Mucosa of rectum (tissue), 2 donors: ENCODE measurements at regions not wholly inside any gene's neighbourhood (a gene's known extent, or its start where the extent isn't known, plus 50 kb on each side); places are given as distances from the start of the nearest gene placed in this dataset.
"Not testable (repeated sequence)": the region's sequence is repeated elsewhere in the genome, so short reads cannot be mapped to it uniquely, and the experiment has no call there.

Experiments
- H3K27ac ChIP-seq, 2 donors: one replicate each; pipeline ENCODE4 v1.7.0; 2013; ENCODE audit warnings: inconsistent platforms in 2 of 2, low read depth in 2 of 2, low read length in 2 of 2
- H3K27me3 ChIP-seq, 2 donors: one replicate each; pipeline ENCODE4 v1.7.0; 2013; ENCODE audit warnings: low read length in 2 of 2; ENCODE audit not compliant: control insufficient read depth in 2 of 2, insufficient read depth in 2 of 2
- H3K36me3 ChIP-seq, 2 donors: one replicate each; pipeline ENCODE4 v1.7.0; 2013; ENCODE audit warnings: low read length in 2 of 2; ENCODE audit not compliant: control insufficient read depth in 2 of 2, insufficient read depth in 2 of 2
- H3K4me1 ChIP-seq, 2 donors: one replicate each; pipeline ENCODE4 v1.7.0; 2013; ENCODE audit warnings: low read length in 2 of 2, mild to moderate bottlenecking in 1 of 2; ENCODE audit not compliant: control insufficient read depth in 2 of 2, insufficient read depth in 2 of 2
- H3K4me3 ChIP-seq, 2 donors: one replicate each; pipeline ENCODE4 v1.7.0; 2013; ENCODE audit warnings: low read length in 2 of 2
- H3K9ac ChIP-seq, 2 donors: one replicate each; pipeline ENCODE4 v1.7.0; 2013; ENCODE audit warnings: low read length in 2 of 2, low read depth in 1 of 2, mild to moderate bottlenecking in 1 of 2
- H3K9me3 ChIP-seq, 2 donors: one replicate each; pipeline ENCODE4 v1.7.0; 2013; ENCODE audit warnings: low read length in 2 of 2; ENCODE audit not compliant: control insufficient read depth in 2 of 2
- donor health status: healthy.
- donor health status: Normal muscosa, but diverticular disease.

DNA sequence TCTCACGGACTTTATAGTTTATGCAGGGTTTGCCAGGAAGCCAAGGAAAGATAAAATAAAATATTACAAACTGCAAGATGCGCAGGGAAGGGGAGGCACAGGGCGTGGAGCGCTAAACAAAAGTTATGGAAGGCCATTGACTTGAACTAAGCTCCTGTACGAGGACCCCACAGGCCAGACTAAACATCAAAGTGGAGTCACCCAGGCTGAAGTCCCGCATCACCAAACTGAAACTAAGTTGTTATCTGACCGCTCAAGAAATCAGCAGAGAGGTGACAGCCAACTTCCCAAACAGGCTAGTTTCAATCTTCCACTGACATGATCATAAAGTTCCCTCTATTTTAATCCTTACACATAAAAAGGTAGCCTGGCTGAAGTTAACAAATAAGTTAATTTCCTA is 90.5 kb upstream of the YWHAQ start:
- no peaks in the 10 kb centered on the region for H3K36me3 ChIP-seq
- no peak overlapping the region for H3K9ac ChIP-seq
- H3K4me1 ChIP-seq = no peaks in the 10 kb centered on the region
- no peak overlapping the region for H3K27ac ChIP-seq
- no peaks in the 10 kb centered on the region for H3K27me3 ChIP-seq
- no peaks in the 10 kb centered on the region for H3K9me3 ChIP-seq
- H3K4me3 ChIP-seq = no peak overlapping the region

GRCh38 chr2:9722451-9722850 is 91.7 kb upstream of the YWHAQ start:
- H3K27me3 ChIP-seq = no peaks in the 10 kb centered on the region
- no peak overlapping the region for H3K4me3 ChIP-seq
- no peaks in the 10 kb centered on the region for H3K36me3 ChIP-seq
- H3K27ac ChIP-seq = no peak overlapping the region
- no peaks in the 10 kb centered on the region for H3K9me3 ChIP-seq
- no peak overlapping the region for H3K9ac ChIP-seq
- H3K4me1 ChIP-seq = no peaks in the 10 kb centered on the region

DNA sequence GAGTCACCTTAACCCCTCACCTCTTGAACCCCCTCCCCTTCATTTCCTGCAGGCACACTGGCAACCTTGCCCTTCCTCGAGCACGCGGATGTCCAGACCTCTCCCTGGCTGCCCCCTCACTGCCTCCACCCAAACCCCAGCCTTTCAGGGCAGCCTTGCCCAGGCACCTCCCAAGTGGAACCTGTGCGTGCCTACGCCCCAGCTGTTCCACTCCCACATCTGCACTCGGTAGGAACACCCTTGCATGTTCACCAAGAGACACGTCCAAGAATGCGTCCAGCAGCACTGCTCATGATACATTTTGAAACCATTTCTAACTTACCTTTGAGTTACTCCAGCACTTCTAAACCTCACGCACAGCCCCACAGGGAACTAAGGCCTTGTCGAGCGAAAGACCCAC is 93.8 kb upstream of the YWHAQ start:
- H3K27me3 ChIP-seq = no peaks in the 10 kb centered on the region
- no peaks in the 10 kb centered on the region for H3K9me3 ChIP-seq
- H3K36me3 ChIP-seq = no peaks in the 10 kb centered on the region
- H3K27ac ChIP-seq = no peak overlapping the region
- no peak overlapping the region for H3K9ac ChIP-seq
- H3K4me1 ChIP-seq = no peaks in the 10 kb centered on the region
- no peak overlapping the region for H3K4me3 ChIP-seq

- Histone ChIP-seq H3K4me1 (no peaks in the 10 kb centered on the region), H3K9ac (no peak overlapping the region)
These were observed 94.3 kb upstream of the YWHAQ start for GRCh38 chr2:9725106-9725505.

GRCh38 chr2:9726016-9726415 is 95.2 kb upstream of the YWHAQ start:
- not testable (repeated sequence) for H3K4me3 ChIP-seq, H3K36me3 ChIP-seq, H3K9ac ChIP-seq, H3K4me1 ChIP-seq, H3K27ac ChIP-seq, H3K27me3 ChIP-seq, H3K9me3 ChIP-seq

More at GRCh38 chr2:9725106-9725505, 94.3 kb upstream of the YWHAQ start:
- Histone ChIP-seq H3K27me3 (no peaks in the 10 kb centered on the region), H3K9me3 (no peaks in the 10 kb centered on the region), H3K4me3 (no peak overlapping the region), H3K36me3 (no peaks in the 10 kb centered on the region), H3K27ac (no peak overlapping the region)

DNA sequence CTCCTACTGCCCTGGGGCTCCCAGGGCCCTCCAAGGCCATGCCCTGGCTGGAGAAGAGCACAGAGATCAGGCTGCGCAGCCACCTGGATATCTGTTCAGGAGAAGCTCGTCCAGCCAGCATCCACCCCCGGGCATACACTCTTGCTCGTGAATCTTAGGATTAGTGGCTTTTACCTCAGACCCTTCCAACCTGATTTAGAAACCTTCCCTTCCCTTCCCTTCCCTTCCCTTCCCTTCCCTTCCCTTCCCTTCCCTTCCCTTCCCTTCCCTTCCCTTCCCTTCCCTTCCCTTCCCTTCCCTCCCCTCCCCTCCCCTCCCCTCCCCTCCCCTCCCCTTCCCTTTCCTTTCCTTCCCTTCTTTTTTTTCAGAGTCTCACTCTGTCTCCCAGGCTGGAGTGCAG is 99.7 kb upstream of the YWHAQ start:
- not testable (repeated sequence) for H3K36me3 ChIP-seq, H3K27ac ChIP-seq, H3K4me1 ChIP-seq, H3K9me3 ChIP-seq, H3K9ac ChIP-seq, H3K27me3 ChIP-seq, H3K4me3 ChIP-seq

DNA sequence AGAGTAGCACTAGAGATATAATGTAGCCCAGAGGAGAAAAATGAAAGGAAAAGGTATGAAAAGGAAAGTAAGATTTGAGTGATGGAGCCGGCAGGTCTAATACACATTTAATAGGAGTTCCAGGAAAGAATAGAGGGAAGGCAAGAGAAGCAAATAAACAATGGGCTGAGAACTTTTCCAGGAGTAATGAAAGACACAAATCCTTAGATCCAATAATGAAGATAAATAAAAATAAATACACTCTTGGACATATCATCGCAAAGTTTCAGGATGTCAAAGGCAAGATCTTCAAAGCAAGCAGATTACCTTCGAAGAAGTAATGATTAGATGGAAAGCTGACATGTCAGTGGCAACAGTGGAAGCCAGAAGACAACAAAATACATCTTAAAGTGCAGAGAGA is 102.0 kb upstream of the YWHAQ start:
- Histone ChIP-seq H3K27me3 (no peaks in the 10 kb centered on the region), H3K4me1 (peaks cover 0 to 2% of the 10 kb centered on the region in 2 donors), H3K27ac (no peak overlapping the region), H3K36me3 (no peaks in the 10 kb centered on the region), H3K9ac (no peak overlapping the region), H3K9me3 (no peaks in the 10 kb centered on the region), H3K4me3 (no peak overlapping the region)

GRCh38 chr2:9734308-9734707 is 103.5 kb upstream of the YWHAQ start:
- no peak overlapping the region for H3K9ac ChIP-seq
- H3K4me3 ChIP-seq = no peak overlapping the region
- no peaks in the 10 kb centered on the region for H3K9me3 ChIP-seq
- H3K27me3 ChIP-seq = no peaks in the 10 kb centered on the region
- peaks cover 13 to 17% of the 10 kb centered on the region in 2 donors for H3K4me1 ChIP-seq
- no peaks in the 10 kb centered on the region for H3K36me3 ChIP-seq
- H3K27ac ChIP-seq = no peak overlapping the region

GRCh38 chr2:9735335-9735734 is 104.5 kb upstream of the YWHAQ start:
- Histone ChIP-seq H3K9me3 (no peaks in the 10 kb centered on the region), H3K36me3 (no peaks in the 10 kb centered on the region), H3K27ac (no peak overlapping the region), H3K4me3 (no peak overlapping the region), H3K4me1 (peaks cover 13 to 20% of the 10 kb centered on the region in 2 donors), H3K27me3 (no peaks in the 10 kb centered on the region), H3K9ac (no peak overlapping the region)

- no peaks in the 10 kb centered on the region for H3K27me3 ChIP-seq
- peaks cover 13 to 20% of the 10 kb centered on the region in 2 donors for H3K4me1 ChIP-seq
- no peaks in the 10 kb centered on the region for H3K36me3 ChIP-seq
- H3K9ac ChIP-seq = no peak overlapping the region
- H3K9me3 ChIP-seq = no peaks in the 10 kb centered on the region
- no peak overlapping the region for H3K27ac ChIP-seq
- no peak overlapping the region for H3K4me3 ChIP-seq
These were observed 105.2 kb upstream of the YWHAQ start for GRCh38 chr2:9736021-9736420.
